Adrenal gland (tissue), 5 donors: ENCODE measurements at regions not wholly inside any gene's neighbourhood (a gene's known extent, or its start where the extent isn't known, plus 50 kb on each side); places are given as distances from the start of the nearest gene placed in this dataset.

Experiments
- CTCF ChIP-seq, 6 experiments: fragments of 450-650 bp in 4 of 6; fragments of 200-600 bp in 2 of 6; sonication (generic) in 1 of 6; IDR thresholded peaks; 1 replicate in 5 of 6; 2 replicates in 1 of 6; pipeline versions ENCODE4 v1.5.1 to v1.8.0; 2016 to 2021; ENCODE audit warnings: antibody characterized with exemption in 6 of 6, mild to moderate bottlenecking in 2 of 6, moderate library complexity in 1 of 6
- POLR2A ChIP-seq, 2 donors: fragments of 450-650 bp; IDR thresholded peaks; one replicate each; pipeline ENCODE4 v1.6.1; 2017; ENCODE audit warnings: antibody characterized with exemption in 2 of 2, mild to moderate bottlenecking in 2 of 2, moderate library complexity in 1 of 2
- donor health status: DM: no; HTN: no; CAD: no.

- TF ChIP-seq CTCF (IDR thresholded peaks at IDR 0.05) (no peak), POLR2A (IDR thresholded peaks at IDR 0.05) (no peak)
Observed at GRCh38 chr5:61905613-61906012, 400.4 kb upstream of the KIF2A start.
